Kidney capillary endothelial cell (primary cell): ENCODE measurements at regions not wholly inside any gene's neighbourhood (a gene's known extent, or its start where the extent isn't known, plus 50 kb on each side); places are given as distances from the start of the nearest gene placed in this dataset.

Experiments used
- DNase-seq: peaks from one replicate; pipeline ENCODE4 v3.0.0-alpha.2; 2018; ENCODE audit warnings: low spot score

DNA sequence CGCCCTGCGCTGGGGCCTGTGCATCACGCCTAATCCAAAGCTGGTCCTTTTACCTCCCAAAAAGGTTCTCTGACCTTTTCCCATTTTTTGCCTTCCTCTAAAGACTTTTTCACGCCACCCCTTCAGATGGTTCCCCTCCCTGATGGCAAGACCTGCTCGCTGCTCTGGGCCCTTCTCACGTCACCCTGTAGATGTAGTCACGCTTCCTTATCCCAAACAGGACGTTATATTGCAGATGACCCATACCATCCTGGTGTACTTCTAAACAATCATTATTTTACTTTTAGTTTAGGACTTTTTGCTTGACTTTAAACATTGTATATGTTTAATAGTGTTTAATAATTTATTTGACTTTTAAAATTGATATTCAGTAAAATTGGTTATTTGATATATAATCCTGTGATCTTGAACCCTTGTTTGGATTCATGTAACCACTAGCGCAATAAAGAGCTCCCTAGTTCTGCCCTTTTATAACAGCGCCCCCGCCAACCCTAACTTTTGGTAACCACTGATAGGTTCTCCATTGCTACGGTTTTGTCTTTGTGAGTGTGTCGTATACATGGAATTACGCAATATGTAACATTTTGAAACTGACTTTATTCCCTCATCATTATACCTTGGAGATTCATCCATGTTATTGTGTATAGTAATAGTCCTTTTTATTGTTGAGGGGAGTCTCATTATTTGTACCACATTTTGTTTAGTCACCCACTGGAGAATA, 159.0 kb upstream of the CHRNA7 start:
- DNase-seq: peak; percentile 7

DNA sequence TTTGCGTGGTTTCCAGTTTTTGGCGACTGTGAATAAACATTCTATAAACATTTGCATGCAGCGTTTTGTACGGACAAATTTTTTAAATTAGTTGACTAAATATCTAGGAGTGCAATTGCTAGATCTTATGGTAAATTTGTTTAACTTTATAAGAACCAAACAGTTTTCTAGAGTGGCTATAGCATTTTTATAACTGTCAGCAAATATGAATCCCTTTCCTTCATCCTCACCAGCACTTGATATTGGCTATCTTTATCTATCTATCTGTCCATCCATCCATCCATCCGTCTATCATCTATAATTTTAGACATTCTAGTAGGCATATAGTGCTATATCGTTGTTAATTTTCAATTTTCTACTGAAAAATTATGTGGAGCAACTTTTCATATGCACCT, 158.4 kb upstream of the CHRNA7 start:
- DNase-seq: no peak

DNA sequence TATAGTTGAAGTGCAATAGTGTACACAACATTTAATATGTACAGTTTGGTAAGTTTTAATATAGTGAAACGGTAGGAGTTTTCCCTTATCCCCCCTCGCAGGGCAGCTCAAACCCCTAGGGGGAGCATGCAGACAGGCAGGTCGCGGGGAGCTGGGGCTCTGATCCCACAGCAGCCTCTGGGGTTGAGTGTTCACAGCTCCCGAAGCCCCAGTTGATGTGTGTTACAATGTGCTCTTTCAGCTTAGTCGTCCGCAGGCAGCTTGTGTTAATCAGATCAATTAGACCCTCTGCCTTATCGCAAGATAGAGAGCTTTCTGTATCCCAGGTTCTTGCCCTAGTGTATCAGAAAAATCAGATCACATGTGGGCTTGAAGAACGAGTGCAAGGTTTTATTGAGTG, 143.1 kb upstream of the CHRNA7 start:
- no peak for DNase-seq

DNA sequence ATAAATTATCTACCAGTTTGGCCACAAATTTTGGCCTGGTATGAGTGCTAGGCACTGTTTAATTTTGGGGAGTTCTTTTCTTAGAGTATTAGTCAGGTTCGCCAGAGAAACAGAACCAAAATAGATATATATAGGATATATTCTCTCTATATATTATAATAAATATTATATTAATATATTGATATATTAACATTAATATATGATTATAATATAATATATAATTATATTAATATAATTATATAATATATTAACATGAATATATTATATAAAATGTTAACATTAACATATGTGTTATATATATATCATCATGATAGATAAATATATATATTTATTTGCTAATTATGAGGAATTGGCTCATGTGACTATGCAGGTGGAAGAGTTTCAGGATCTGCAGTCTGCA, 137.8 kb upstream of the CHRNA7 start:
- no peak for DNase-seq

DNA sequence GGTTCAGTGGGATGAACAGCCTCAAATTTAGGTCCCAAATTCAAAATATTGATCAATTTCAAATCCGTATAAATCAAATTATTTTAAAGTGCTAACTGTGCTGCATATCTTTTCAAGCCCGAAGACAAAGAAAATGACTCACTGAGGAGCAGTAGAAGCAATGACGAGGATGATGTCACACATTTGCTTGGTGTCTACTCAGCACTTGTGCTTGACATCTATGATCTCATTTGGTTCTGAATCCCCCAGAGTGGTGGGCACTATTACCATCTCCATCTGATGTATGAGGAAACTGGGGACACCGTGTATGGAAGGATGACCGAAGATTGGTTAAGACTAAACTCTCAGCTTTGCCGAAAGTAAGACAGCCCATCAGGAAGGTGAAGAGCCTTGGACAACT, 136.5 kb upstream of the CHRNA7 start:
- no peak for DNase-seq

DNA sequence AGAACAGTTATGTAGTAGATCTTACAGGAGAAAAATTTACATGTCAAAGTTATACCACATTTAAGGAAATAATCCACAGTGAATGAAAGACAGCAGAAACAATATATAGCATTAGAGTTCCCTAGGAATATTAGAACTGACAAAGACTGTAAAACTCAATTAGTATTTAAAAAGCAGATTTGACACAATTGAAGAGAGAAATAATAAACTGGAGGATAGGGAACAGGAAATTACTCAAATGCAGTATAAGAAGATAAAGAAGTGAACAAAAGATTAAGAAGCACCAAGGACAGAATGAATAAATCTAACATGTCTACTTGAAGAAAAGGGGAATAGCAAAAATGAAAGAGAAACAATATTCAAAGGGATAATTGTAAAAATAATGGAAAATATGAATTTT, 132.6 kb upstream of the CHRNA7 start:
- no peak for DNase-seq

DNA sequence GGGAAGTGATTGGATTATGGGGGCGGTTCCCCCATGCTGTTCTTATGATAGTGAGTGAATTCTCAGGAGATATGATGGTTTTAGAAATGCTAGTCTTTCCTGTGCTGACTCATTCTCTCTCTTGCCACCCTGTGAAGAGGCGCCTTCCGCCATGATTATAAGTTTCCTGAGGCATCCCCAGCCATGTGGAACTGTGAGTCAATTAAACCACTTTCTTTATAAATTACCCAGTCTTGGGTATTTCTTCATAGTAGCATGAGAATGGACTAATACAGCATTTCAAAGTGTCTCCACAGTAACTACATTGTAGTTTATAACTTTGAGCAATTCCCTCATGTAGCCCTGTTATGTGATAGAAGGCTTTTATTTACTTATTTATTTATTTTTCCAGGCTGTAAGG, 128.8 kb upstream of the CHRNA7 start:
- no peak for DNase-seq

DNA sequence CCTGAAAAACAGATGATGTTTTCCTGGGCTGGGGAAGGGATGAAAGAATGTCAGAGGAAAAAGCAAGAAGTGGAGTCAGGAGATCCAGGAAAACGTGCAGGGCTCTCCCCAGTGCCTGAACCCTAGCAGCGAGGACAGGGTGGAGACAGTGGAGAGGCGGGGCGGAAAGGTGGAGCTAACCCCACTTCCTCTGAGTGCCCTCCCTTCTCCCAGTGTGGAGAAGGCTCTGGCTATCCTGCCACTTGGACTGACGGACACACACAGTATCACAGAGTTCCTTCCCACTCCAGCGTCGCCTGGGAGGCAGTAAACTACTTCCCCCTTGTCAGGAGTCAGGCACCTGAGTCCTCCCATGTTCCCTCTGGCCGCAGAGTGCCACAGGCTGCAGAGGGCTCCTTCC, 125.3 kb upstream of the CHRNA7 start:
- DNase-seq: no peak

DNA sequence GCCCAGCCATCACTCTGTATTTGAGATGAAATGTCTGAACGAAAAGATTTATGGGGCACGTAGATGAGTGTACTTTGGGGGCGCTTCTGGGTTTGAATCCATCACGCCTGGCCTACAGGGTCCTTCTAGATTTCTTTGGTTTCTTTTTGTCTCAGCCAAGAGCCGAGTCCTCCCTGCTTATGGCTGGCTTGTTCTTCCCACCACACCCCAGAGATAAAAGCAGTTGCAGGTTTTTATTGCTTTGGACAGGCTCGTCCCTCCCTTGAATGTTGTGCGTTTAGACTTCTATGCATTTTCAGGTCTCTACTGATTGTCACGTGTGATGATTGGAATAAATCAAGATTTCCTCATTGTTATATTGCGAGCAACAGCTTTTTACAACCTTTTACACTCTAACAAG, 104.8 kb upstream of the CHRNA7 start:
- no peak for DNase-seq

DNA sequence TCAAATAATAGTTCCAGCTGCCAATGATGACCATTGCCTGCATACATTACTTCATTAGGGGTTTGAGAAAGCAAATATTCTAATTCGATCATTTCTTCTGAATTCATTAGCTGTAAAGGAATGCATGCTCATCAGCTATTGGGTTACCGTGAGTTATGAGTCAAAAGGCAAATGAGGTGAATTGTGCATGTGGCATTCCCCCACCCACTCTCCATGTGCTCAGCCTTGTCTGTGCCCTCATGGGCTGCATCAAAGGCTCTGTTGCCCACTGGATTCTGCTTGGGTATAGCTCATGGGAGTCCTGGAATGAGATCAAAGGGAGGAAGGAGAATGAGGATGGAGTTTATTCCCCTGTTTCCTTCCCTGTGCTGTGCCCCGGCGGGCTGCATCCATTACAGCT, 99.3 kb upstream of the CHRNA7 start:
- no peak for DNase-seq

DNA sequence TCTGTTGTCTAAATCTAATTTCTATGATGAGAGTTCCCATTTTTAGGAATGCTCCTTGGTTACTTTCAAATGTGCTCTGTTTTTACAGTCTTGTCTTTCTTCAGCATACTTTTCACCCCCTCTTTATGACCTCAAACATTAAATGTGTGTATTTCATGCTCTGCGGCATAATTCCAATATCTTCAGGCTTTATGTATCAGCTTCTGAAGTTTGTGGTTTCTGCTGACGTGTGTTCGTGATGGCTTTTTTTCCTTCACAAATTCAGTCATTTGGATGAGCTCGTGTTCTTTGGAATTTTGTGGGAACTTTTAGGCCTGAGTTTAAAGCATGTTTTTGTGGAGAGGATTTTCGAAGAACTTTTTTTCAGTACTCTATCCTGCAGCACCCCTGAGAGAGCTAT, 97.7 kb upstream of the CHRNA7 start:
- DNase-seq: no peak

DNA sequence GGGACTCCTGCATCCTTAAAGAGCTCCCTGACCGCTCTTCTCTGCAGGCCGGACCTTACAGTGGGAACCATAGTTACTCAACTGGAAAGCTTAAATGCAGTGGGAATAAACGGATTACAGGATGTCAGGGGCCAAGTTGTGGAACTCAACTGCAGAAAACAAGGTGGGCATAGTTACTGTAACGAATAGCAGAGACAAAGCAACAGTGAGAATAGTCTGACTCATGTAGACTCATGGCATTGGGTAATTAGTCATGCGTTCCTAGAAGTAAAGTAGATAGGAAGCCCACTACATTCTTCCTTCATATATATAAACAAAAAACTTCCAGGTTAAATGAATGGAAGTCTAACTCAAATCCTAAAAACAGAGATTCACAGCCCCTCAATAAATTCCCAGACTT, 95.5 kb upstream of the CHRNA7 start:
- DNase-seq: peak; percentile 36

DNA sequence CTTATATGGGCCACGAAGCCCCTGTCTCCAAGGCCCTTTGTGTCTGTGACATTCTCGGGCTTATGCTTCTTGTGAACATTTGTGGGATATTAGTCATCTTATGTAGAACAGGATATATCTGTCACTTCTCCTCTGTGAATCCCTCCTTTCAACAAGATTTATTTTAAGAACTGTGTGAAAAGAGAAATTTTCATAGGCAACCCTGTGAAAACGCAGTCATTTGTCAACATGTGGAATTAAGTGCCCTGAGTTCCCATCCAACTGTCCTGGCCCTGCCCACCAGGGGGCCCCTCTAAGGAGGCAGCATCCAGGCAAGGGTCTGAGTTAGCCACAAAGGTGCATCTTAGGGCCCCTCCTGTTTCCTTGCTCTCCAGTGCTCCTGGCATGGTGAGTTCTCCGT, 76.8 kb upstream of the CHRNA7 start:
- no peak for DNase-seq

DNA sequence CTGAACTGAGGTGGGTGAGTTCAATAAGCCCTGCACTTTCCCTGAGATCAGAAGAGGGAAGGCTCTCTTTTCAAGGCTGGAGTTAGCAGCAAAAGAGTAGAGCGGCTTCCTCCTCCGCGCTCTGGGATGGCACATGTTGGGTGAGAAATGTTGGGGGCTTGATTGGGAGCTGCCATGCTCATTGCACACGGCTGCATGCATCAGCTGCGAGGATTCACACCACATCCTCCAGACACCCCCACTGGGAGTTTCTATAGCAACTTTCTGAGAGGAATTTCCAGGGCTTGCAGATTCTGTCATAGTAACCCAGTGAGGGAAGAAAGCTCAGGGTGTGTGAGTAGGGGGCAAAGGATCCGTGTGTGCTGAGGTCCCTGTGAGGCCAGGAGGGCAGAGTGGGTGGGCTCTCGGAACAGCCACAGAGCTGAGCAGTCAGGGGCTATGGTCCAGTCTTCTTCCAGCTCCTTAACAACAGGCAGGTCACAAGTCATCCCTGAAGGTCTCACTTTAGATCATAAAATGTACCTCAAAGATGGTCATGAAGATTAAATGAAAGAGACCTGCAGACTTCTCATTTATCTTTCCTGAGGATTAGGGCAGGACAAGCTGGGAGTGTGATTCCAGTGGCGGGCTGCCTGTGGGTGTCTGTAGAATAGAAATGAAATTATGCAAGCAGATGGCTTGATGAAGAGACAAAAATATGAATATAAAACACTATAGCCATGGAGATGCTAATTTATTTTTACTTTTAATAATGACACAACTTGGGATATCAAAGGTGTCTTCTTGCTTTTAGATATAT, 75.7 kb upstream of the CHRNA7 start:
- no peak for DNase-seq

DNA sequence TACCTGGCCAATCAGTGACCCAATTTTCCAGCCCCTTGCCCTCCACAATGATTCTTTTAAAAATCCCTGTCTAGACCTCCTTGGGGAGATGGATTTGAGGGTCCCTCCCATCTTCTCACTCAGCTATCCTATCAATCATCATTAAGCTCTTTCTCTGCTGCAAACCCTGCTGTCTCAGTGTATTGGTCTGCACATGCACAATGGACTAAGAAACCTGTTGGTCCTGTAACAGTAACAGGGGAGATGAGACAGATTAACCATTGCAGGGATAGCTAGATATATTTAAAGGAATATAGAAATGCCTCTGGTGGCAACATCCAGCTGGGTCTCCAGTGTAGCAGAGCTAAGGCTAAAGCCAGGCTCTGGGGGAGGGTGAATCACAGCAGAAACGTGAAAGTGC, 74.6 kb upstream of the CHRNA7 start:
- no peak for DNase-seq

DNA sequence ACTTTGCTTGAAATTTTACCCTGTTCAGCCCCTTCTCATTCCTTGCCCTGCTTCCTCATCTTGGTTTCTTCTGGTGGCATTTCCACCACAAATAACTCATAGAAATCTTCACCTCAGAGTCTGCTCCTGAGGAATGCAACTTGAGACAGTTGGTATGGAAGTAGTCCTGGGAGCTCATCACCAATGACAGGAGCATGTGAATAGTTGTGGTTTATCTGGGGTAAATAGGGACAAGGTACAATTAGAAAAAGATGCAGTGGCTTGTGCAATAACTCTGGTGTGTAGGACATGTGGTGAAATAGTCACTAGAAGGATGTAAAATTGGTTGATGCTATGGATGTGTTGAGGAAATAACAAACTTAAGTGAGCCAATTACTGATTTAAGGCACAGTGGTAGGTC, 72.7 kb upstream of the CHRNA7 start:
- DNase-seq: no peak

DNA sequence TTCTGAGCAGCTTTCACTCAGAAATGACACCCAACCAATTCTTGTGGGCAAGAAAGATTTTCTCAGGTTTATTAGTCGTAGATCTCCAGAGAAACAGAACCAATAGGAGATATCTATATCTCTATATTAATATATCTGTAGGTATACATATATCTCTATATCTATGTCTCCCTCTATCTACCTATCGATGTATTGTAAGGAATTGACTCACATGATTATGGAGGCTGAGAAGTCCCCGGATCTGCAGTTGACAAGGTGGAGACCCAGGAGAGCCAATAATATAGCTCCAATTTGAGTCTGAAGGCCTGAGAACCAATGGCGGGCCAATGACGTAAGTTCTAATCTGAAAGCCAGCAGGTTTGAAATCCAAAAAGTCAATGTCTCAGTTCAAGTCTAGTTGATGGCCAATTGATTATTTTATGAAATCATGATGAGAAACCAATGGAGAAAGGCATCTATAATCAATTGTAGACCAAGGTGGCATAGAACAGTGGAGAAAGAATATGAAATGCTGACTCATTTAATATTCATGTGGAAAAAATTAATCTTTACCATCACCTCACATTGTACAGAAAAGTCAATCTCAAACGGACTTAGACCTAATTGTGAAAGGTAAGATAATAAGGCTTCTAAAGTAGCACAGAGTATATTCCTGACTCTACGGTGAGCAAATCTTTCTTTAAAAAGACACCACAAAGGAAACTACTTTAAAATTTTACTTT, 65.6 kb upstream of the CHRNA7 start:
- no peak for DNase-seq

DNA sequence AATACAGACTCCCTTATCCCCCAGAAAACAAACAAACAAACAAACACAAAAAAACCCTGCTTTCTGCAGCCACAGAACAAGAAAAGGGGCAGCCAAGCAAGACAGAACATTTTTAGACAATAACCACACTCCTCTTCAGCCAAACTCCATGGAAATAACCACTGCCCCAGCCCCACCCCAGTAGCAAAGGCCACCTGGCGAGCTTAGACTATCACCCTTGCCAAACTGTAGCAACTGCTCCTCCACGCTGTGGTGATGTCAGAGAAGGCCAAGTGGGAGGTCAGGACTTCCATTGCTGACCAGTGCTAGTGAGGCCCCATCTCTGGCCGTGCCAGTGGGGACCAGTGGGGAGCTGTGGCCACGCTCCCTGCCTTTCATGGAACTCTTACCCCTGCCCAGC, 60.3 kb upstream of the CHRNA7 start:
- no peak for DNase-seq

DNA sequence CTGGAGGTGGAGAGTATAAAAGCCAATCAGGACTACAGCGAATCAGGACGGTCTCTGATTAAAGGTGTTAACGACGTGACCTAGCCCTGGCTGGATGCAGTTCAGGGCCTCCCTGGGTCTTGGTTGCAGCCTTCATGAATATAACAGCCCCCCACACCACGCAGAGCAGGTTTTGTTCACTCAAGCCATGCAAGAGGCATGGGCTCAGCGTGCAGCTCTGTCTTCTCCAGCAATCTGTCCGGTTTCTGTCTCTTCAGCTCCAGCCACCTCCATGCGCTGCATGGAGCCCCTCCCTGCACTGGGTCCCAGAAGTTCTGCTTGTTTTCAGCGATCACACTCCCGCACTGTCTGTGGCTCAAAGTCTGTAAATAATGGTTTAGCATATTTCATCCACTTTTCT, 57.1 kb upstream of the CHRNA7 start:
- no peak for DNase-seq

DNA sequence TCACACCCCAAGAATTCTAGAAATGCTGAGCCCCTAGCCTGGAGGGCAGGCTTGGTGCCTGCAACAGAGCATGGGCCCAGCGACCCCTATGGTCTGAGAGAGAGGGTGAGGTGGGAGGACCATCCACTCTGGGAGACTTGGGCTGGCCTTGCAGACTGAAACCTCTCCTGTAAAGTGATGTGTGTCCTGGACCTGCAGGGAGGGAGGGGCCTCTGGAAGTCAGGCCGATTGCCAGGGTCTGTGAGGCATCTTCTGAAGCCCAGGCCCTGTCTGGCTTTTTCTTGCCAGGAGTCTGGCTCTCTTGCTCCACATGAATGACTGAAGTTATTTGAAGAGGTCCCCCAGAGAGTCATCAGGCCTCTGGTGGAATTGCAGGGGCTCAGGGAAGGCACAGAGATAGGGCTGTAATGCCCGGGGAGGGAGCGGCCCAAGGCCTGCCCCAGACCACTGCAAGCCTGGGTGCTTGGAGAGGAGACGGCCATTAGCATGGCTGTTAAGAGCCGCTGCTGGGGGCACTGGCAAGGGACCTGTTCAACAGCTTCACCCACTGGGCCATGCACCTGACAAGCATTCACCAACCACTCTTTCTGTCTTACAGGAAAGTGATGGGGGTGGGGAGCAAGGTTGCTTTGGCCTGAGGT, 56.0 kb upstream of the CHRNA7 start:
- no peak for DNase-seq

DNA sequence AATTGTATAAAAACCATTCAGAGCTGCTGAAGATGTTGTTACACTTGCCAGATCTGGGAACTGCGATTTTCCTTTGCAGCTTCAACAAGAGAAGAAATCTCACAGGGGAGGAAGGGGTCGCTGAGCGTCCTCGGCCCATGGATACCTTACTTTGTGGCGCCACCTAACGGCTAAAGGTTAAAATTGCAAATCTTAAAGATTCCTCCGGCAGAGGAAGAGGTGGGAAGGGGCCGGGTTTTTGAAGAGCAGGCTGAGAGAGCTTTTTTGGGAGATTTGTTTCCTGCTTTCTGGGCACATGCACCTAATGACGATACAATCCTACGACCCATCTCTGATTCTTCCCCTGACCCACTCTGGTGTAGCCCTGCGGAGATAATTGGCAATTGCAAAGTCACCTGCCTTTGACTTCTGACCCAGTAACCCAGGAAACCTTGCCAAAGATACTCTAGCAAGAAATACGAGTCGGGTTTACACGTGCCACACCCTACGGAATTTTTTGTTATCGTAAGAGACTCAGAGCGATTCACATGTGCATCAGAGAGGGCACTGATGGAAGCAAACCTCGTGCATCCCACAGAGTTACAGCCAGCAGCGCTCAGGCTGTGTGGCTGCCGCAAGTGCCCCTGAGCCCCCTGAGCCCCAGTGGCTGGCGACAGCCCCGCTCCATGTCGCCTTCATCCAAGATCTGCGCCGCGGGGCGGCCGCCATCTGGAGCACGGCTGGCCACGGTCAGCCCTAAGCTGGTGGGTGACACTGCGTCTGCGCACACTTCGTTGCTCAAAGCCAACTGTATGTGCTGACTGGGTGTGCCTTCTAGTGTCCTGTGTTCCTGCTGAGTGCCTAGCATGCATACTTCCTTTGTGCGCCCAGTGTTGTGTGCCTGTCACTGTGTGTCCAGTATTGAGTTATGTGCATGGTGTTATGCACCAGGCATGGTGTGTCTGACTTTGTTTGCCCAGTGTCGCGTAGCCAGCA, 55.2 kb upstream of the CHRNA7 start:
- peak; percentile 57 for DNase-seq

DNA sequence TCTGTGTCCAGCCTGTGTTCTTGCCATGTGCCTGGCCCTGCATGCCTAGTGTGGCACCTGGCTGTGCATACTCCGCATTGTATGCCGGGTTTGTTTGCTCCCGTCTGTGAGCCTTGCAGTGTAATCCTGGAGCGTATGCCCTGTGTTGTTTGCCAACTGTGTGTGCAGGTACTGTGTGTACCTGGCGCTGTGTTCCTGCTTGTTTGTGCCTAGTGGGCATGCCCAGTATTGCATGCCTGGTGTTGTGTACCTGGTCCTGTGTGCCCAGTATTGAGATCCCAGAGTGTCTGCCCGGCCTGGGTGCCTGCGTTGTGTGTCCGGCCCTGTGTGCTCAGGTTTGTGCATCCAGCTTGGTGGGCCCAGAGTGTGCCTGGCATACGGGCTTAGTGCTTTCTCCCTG, 54.5 kb upstream of the CHRNA7 start:
- no peak for DNase-seq
